Tibial nerve (tissue), 4 donors: ENCODE measurements at regions not wholly inside any gene's neighbourhood (a gene's known extent, or its start where the extent isn't known, plus 50 kb on each side); places are given as distances from the start of the nearest gene placed in this dataset.

Experiments
- EP300 ChIP-seq, 2 donors: sonication (generic); formaldehyde crosslinking; IDR thresholded peaks; one replicate each; pipeline ENCODE4 v1.6.1; 2017; ENCODE audit warnings: antibody characterized with exemption in 2 of 2, mild to moderate bottlenecking in 1 of 2
- TF ChIP-seq, protein P1 (sequence below), 5 experiments: fragments of 200-600 bp in 3 of 5; fragments of 450-650 bp in 2 of 5; sonication (generic) in 3 of 5; IDR thresholded peaks; one replicate each; pipeline ENCODE4 v1.5.1; 2016 to 2019; ENCODE audit warnings: antibody characterized with exemption in 5 of 5, mild to moderate bottlenecking in 3 of 5, moderate library complexity in 2 of 5

DNA sequence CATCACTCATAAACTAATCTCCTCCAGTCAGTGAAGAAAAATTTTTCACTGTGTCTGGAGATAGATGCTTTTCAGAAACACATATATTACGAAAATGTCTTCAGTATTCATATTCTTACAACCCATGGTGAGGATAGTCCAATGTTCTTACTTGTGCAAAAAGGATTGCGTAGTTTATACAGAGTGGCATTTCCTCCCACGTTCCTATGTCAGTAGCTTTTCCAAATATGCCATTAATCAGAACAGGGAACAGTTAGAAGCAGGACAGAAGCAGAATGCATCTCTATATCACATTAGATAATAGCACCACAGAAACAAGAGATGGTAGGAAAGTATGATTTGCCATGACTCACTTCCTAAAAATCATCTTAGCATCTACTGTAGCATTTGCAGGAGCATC, 282.9 kb downstream of the SLITRK5 start:
- TF ChIP-seq, protein P1, sequence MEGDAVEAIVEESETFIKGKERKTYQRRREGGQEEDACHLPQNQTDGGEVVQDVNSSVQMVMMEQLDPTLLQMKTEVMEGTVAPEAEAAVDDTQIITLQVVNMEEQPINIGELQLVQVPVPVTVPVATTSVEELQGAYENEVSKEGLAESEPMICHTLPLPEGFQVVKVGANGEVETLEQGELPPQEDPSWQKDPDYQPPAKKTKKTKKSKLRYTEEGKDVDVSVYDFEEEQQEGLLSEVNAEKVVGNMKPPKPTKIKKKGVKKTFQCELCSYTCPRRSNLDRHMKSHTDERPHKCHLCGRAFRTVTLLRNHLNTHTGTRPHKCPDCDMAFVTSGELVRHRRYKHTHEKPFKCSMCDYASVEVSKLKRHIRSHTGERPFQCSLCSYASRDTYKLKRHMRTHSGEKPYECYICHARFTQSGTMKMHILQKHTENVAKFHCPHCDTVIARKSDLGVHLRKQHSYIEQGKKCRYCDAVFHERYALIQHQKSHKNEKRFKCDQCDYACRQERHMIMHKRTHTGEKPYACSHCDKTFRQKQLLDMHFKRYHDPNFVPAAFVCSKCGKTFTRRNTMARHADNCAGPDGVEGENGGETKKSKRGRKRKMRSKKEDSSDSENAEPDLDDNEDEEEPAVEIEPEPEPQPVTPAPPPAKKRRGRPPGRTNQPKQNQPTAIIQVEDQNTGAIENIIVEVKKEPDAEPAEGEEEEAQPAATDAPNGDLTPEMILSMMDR (IDR thresholded peaks at IDR 0.05) = no peak
- no peak for TF ChIP-seq EP300 (IDR thresholded peaks at IDR 0.05)
